ENCODE measurements at regions not wholly inside any gene's neighbourhood (a gene's known extent, or its start where the extent isn't known, plus 50 kb on each side); places are given as distances from the start of the nearest gene placed in this dataset.

DNA sequence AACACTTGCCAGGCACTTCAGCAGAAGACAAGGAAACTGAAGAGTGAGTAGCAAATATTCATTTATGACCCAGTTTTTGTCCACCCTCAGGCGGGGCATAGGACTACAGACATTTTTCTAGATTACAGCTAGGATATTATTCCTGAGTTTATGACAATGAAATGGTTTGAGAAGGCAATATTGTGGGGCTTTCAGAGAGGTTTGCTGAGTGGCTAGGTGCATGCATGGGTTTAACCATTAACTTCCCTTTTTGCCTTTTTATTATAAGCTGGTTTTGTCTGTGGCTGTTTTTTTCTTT, 104.0 kb upstream of the BCAT1 start:
- Histone ChIP-seq H3K27ac (peak overlapping the region in 3 of 4 donors; percentile 22 to 65 (median 53)), H3K9me3 (no peaks in the 10 kb centered on the region), H3K27me3 (no peaks in the 10 kb centered on the region), H3K4me1 (peaks cover 0 to 9% (median 0%) of the 10 kb centered on the region in 4 donors), H3K36me3 (no peaks in the 10 kb centered on the region), H3K4me3 (peak overlapping the region in 2 of 4 donors; percentile 33 to 46)
- DNase-seq (ENCODE audit: low spot score in 2 of 2) = no peak
- WGBS, 2 donors = 63 to 76% methylated on average over 1 of the region's 1 CpG
- TF ChIP-seq POLR2A (IDR thresholded peaks at IDR 0.05) (no peak), EP300 (IDR thresholded peaks at IDR 0.05) (no peak)
- TF ChIP-seq, protein P1, sequence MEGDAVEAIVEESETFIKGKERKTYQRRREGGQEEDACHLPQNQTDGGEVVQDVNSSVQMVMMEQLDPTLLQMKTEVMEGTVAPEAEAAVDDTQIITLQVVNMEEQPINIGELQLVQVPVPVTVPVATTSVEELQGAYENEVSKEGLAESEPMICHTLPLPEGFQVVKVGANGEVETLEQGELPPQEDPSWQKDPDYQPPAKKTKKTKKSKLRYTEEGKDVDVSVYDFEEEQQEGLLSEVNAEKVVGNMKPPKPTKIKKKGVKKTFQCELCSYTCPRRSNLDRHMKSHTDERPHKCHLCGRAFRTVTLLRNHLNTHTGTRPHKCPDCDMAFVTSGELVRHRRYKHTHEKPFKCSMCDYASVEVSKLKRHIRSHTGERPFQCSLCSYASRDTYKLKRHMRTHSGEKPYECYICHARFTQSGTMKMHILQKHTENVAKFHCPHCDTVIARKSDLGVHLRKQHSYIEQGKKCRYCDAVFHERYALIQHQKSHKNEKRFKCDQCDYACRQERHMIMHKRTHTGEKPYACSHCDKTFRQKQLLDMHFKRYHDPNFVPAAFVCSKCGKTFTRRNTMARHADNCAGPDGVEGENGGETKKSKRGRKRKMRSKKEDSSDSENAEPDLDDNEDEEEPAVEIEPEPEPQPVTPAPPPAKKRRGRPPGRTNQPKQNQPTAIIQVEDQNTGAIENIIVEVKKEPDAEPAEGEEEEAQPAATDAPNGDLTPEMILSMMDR (IDR thresholded peaks at IDR 0.05) = no peak

DNA sequence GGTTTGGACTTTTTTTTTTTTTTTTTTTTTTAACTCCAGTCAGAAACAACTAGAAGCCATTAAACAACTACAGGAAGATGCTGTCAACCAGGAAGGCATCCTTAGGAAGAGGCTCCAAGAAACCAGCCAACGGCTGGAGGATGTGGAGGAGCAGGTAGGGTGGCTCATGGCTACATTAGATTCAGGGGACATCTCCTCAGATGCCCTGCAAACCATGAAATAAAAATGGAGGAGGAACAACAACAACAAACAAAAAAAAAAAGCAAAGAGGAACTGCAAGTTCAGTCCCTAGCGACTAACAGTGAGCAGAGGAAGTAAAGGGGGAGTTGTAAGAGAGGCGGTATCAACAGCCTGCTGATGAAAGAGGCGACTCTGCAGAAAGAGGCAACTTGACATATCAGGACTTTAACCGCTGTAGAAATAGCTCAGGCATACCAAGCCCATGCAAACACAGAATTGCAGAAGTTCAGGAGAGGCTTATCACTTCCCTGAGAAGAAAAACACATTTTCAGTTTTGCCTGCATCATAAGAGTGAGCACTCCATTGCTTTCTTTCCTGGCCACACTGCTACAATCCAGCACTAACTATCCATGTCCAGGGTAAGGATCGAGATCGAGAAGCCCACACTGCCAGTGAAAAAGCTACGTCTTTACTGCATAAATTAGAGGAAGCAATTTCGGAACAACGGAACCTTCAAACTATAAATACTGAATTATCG, 103.5 kb upstream of the BCAT1 start:
- no peaks in the 10 kb centered on the region for H3K36me3 ChIP-seq
- WGBS, 2 donors = 58 to 59% methylated on average over 11 of the region's 11 CpGs
- DNase-seq (ENCODE audit: low spot score in 2 of 2) = no peak
- H3K27me3 ChIP-seq = no peaks in the 10 kb centered on the region
- H3K4me3 ChIP-seq = peak overlapping the region in 2 of 4 donors; percentile 33 to 46
- H3K9me3 ChIP-seq = peaks cover 0 to 1% (median 0%) of the 10 kb centered on the region in 4 donors
- peak in 1 of 2 donors; percentile 57 for TF ChIP-seq EP300 (IDR thresholded peaks at IDR 0.05)
- TF ChIP-seq, protein P1 (IDR thresholded peaks at IDR 0.05) = no peak
- peaks cover 0 to 9% (median 0%) of the 10 kb centered on the region in 4 donors for H3K4me1 ChIP-seq
- H3K27ac ChIP-seq = peak overlapping the region in 3 of 4 donors; percentile 22 to 65 (median 53)

DNA sequence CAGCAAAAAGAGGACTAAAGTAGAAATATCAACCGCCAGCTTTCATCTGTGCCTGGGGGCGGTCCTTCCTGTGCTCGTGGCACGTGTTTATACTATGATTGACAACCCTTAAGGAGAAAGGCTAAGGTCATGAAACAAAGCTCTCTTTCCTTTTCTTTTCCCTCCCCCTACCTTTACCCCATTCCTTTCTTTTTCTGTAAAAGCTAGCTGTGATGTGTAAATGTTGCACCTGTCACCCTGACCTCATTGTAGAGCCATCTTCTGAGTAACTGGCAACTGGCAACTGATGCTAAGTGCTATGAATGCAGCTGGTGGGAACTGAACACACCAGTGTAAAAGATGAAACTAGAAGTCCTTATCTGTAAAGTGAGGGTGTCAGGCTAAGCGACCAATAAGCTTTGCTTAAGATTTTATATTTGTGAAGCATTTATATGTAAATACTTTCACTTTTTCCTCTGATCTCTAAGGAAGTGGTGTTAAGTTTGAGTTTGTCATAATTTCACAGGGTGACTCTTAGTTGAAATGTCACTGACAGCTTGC, 102.8 kb upstream of the BCAT1 start:
- TF ChIP-seq EP300 (IDR thresholded peaks at IDR 0.05) (no peak), POLR2A (IDR thresholded peaks at IDR 0.05) (no peak)
- TF ChIP-seq, protein P1 (IDR thresholded peaks at IDR 0.05) = no peak
- peak overlapping the region in 3 of 4 donors; percentile 17 to 65 (median 43) for H3K27ac ChIP-seq
- peaks cover 0 to 9% (median 0%) of the 10 kb centered on the region in 4 donors for H3K4me1 ChIP-seq
- H3K4me3 ChIP-seq = peak overlapping the region in 1 of 4 donors; percentile 46
- 59 to 61% methylated on average over 5 of the region's 5 CpGs for WGBS, 2 donors
- peaks cover 0 to 7% (median 0%) of the 10 kb centered on the region in 4 donors for H3K9me3 ChIP-seq
- no peak for DNase-seq (ENCODE audit: low spot score in 2 of 2)
- no peaks in the 10 kb centered on the region for H3K27me3 ChIP-seq
- no peaks in the 10 kb centered on the region for H3K36me3 ChIP-seq

DNA sequence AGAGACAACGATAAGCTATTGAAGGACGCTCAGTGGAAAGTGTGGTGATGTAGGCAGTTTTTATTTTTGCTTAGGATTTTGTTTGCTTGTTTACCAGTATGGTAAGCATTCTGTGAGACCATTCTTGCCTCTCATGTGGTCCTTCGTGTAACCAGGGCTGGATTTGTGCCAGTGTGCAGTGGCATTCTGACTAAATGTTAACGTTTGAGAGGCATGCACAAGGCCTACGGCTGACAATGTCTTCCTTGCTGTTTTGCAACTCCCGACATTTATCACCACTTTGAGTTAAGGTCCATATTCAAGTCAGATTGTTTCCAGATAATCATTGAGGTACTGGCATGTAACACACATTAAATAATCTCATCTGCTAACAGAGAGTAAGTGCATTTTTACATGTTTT, 102.3 kb upstream of the BCAT1 start:
- no peak for DNase-seq (ENCODE audit: low spot score in 2 of 2)
- no peaks in the 10 kb centered on the region for H3K36me3 ChIP-seq
- TF ChIP-seq, protein P1 (IDR thresholded peaks at IDR 0.05) = no peak
- TF ChIP-seq POLR2A (IDR thresholded peaks at IDR 0.05) (no peak), EP300 (IDR thresholded peaks at IDR 0.05) (no peak)
- H3K4me3 ChIP-seq = no peak overlapping the region
- 41 to 50% methylated on average over 6 of the region's 6 CpGs for WGBS, 2 donors
- peaks cover 0 to 13% (median under 1%) of the 10 kb centered on the region in 4 donors for H3K9me3 ChIP-seq
- H3K27ac ChIP-seq = peak overlapping the region in 2 of 4 donors; percentile 17 to 65
- H3K27me3 ChIP-seq = no peaks in the 10 kb centered on the region
- H3K4me1 ChIP-seq = peaks cover 0 to 9% (median 0%) of the 10 kb centered on the region in 4 donors

DNA sequence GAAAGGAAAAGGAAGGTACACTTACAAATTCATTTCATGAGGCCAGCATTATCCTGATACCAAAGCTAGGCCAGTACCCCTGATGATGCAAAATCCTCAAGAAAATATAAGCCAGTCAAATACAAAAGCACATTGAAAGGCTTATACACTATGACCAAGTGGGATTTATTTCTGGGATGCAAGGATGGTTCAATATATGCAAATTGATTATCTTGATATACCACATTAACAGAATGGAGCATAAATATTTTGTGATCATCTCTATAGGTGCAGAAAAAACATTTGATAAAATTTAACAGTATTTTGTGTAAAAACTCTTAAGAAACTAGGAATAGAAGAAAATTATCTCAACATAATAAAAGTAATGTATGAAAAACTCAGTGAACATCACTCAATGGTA, 97.0 kb upstream of the BCAT1 start:
- Histone ChIP-seq H3K36me3 (no peaks in the 10 kb centered on the region), H3K4me1 (peaks cover 0 to 1% (median 0%) of the 10 kb centered on the region in 4 donors), H3K9me3 (peaks cover 0 to 24% (median 3%) of the 10 kb centered on the region in 4 donors), H3K27me3 (no peaks in the 10 kb centered on the region), H3K4me3 (no peak overlapping the region), H3K27ac (no peak overlapping the region)
- no peak for DNase-seq (ENCODE audit: low spot score in 2 of 2)
- no peak for TF ChIP-seq EP300 (IDR thresholded peaks at IDR 0.05)
- TF ChIP-seq, protein P1 (IDR thresholded peaks at IDR 0.05) = no peak
- TF ChIP-seq POLR2A (IDR thresholded peaks at IDR 0.05) = no peak

All from tibial nerve (tissue), 4 donors.